ENCODE measurements at regions not wholly inside any gene's neighbourhood (a gene's known extent, or its start where the extent isn't known, plus 50 kb on each side); places are given as distances from the start of the nearest gene placed in this dataset.

DNA sequence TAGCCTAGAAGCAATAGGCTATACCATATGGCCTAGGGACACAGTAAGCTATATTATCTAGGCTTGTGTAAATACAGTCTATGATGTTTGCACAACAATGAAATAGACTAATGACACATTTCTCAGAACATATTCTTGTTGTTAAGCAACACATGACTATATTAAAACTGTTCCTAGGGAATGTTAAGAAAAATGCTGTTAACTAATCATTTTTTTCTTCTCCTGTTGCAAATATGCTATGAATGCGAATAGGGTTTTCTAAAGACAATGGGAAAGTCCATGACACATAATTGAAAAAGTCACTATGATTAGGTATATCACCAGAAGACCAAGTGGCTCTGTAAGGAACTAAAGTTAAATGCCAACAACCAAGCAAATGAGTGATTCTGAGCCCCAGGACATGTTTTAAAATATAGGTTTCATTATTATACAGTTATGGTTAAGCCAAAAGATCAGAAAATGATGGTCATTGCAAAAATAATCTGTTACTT, 454.0 kb upstream of the SORCS1 start:
- DNase-seq (ENCODE audit: low read depth in 6 of 9, low spot score in 9 of 9) = no peak
- 87% methylated on average over 1 of the region's 1 CpG for WGBS

DNA sequence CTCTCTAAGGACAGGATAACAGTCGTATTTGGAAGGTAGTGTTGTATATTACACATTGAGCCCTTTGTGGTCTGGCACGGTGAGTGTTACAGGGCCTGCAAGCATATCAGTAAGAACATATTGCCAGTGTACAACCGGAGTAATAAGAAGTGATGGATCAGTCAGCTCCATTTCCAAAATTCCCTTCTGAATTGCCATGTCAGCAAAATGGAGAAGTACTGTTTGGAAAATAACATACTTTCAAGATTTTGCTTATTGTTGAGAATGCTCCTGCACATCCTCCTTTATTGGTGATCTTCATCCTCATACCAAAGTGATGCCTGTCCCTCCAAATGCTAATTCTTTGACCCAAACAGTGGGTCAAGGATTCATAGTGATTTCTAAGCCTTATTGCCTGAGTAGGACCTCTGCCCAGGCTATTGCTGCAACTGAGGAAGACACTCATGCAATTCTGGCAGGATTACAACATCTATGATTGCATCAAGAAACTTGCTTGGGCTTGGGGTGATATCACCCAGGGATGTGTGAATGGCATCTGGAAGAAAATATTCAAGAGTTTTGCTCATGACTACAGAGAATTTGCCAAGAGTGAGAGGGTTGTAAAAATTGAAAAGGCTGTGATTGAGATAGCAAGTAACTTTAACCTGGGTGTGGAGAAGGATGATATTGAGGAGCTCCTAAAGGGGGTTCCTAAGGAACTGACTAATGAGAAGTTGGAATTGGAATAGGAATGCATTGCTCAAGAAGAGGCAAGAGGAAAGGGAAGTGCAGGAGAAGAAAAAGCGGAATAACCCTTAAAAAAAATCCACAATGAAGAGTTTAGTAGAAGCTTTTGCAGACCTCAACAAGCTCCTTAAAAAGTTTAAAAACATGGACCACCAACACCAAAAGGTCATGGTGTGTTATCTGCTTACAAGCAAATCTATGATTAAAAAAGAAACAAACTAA, 452.2 kb upstream of the SORCS1 start:
- Histone ChIP-seq H3K27ac (ENCODE audit: low read depth in 1 of 2, low read length in 1 of 2) (no peak overlapping the region), H3K4me3 (ENCODE audit: low read length in 2 of 2) (no peak overlapping the region), H3K9me3 (ENCODE audit: control insufficient read depth in 2 of 2, insufficient read depth in 1 of 2, low read length in 1 of 2) (no peaks in the 10 kb centered on the region), H3K27me3 (ENCODE audit: control insufficient read depth in 2 of 2, insufficient read depth in 1 of 2, low read length in 1 of 2) (no peaks in the 10 kb centered on the region), H3K4me1 (ENCODE audit: control insufficient read depth in 2 of 2, insufficient read depth in 2 of 2, low read length in 2 of 2) (no peaks in the 10 kb centered on the region), H3K36me3 (ENCODE audit: control insufficient read depth in 2 of 2, insufficient read depth in 2 of 2, low read length in 1 of 2) (no peaks in the 10 kb centered on the region)
- WGBS = 94% methylated on average over 4 of the region's 4 CpGs
- no peak for DNase-seq (ENCODE audit: low read depth in 6 of 9, low spot score in 9 of 9)

More for the DNA sequence above, 454.0 kb upstream of the SORCS1 start:
- Histone ChIP-seq H3K27ac (ENCODE audit: low read depth in 1 of 2, low read length in 1 of 2) (no peak overlapping the region), H3K27me3 (ENCODE audit: control insufficient read depth in 2 of 2, insufficient read depth in 1 of 2, low read length in 1 of 2) (no peaks in the 10 kb centered on the region), H3K4me3 (ENCODE audit: low read length in 2 of 2) (no peak overlapping the region), H3K9me3 (ENCODE audit: control insufficient read depth in 2 of 2, insufficient read depth in 1 of 2, low read length in 1 of 2) (no peaks in the 10 kb centered on the region), H3K36me3 (ENCODE audit: control insufficient read depth in 2 of 2, insufficient read depth in 2 of 2, low read length in 1 of 2) (no peaks in the 10 kb centered on the region), H3K4me1 (ENCODE audit: control insufficient read depth in 2 of 2, insufficient read depth in 2 of 2, low read length in 2 of 2) (no peaks in the 10 kb centered on the region)

DNA sequence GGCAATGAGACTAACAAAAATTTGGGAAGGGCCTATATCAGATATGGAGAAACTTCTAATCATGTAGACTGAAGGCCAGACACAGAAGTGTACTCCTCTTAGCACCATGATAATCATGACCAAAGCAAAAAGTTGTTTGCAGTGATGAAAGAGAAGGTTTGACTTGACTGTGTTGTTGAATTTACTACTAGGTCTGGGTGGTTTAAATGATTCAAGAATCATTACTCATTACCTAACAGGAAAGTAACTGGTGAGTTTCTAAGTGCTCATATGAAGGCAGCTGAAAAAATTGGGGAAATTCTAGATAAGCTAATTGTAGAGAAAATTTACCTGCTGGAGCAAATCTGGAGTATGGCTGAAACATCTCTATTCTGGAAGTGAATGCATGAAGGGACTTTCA, 451.5 kb upstream of the SORCS1 start:
- no peaks in the 10 kb centered on the region for H3K27me3 ChIP-seq (ENCODE audit: control insufficient read depth in 2 of 2, insufficient read depth in 1 of 2, low read length in 1 of 2)
- no peaks in the 10 kb centered on the region for H3K36me3 ChIP-seq (ENCODE audit: control insufficient read depth in 2 of 2, insufficient read depth in 2 of 2, low read length in 1 of 2)
- H3K4me1 ChIP-seq (ENCODE audit: control insufficient read depth in 2 of 2, insufficient read depth in 2 of 2, low read length in 2 of 2) = no peaks in the 10 kb centered on the region
- no peak overlapping the region for H3K4me3 ChIP-seq (ENCODE audit: low read length in 2 of 2)
- DNase-seq (ENCODE audit: low read depth in 6 of 9, low spot score in 9 of 9) = no peak
- no peaks in the 10 kb centered on the region for H3K9me3 ChIP-seq (ENCODE audit: control insufficient read depth in 2 of 2, insufficient read depth in 1 of 2, low read length in 1 of 2)
- H3K27ac ChIP-seq (ENCODE audit: low read depth in 1 of 2, low read length in 1 of 2) = no peak overlapping the region

DNA sequence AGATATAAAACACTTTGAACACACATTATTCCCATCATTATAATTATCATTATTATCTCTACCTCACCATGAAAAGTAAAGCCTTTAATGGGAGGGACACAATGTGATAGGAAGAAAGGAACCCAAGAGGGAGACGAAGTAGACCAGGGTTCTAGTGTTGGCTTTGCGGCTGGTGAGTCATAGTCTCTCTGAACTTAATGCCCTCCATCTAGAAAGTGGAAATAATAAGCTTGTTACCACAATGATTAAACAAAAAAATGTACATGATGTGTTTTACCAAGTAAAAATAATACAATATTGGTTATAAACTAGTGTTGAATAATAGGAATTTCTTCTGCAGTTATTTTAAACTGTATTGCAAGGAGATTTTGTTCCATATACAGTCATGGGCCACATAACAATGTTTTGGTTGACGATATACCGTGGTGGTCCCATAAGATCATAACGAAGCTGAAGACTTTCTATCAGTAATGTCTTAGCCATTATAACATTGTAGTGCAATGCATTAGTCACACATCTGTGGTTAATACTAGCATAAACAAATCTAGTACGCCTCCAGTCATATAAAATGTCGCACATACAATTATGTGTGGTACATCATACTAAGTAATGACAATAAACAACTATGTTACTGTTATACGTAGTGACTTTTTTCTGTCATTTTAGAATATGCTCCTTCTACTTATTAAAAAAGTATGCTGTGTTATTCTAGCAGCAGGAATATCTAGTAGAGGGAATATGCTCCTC, 450.6 kb upstream of the SORCS1 start:
- DNase-seq (ENCODE audit: low read depth in 6 of 9, low spot score in 9 of 9) = no peak
- Histone ChIP-seq H3K4me1 (ENCODE audit: control insufficient read depth in 2 of 2, insufficient read depth in 2 of 2, low read length in 2 of 2) (no peaks in the 10 kb centered on the region), H3K36me3 (ENCODE audit: control insufficient read depth in 2 of 2, insufficient read depth in 2 of 2, low read length in 1 of 2) (no peaks in the 10 kb centered on the region), H3K27ac (ENCODE audit: low read depth in 1 of 2, low read length in 1 of 2) (no peak overlapping the region), H3K27me3 (ENCODE audit: control insufficient read depth in 2 of 2, insufficient read depth in 1 of 2, low read length in 1 of 2) (no peaks in the 10 kb centered on the region), H3K4me3 (ENCODE audit: low read length in 2 of 2) (no peak overlapping the region), H3K9me3 (ENCODE audit: control insufficient read depth in 2 of 2, insufficient read depth in 1 of 2, low read length in 1 of 2) (no peaks in the 10 kb centered on the region)
- WGBS = 93% methylated on average over 8 of the region's 8 CpGs

DNA sequence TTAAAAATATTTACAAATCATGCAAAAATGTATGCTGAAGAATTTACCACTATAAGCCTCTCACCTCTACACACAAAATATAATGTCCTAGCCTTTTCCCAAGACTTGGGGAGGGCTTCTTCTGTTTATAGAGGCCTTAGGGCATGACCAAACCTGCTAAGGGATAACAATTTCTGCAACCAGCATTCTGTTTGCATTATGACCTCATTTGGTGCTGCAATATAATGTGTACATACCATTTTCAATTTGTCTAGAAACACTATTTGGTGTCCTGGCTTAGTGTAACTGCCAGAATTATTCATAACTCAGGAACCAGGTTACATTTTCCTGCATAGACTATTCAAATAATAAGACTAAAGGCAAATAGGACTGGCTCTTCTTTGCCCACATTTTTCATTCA, 446.6 kb upstream of the SORCS1 start:
- Histone ChIP-seq H3K36me3 (ENCODE audit: control insufficient read depth in 2 of 2, insufficient read depth in 2 of 2, low read length in 1 of 2) (no peaks in the 10 kb centered on the region), H3K9me3 (ENCODE audit: control insufficient read depth in 2 of 2, insufficient read depth in 1 of 2, low read length in 1 of 2) (no peaks in the 10 kb centered on the region), H3K27ac (ENCODE audit: low read depth in 1 of 2, low read length in 1 of 2) (no peak overlapping the region), H3K27me3 (ENCODE audit: control insufficient read depth in 2 of 2, insufficient read depth in 1 of 2, low read length in 1 of 2) (no peaks in the 10 kb centered on the region), H3K4me1 (ENCODE audit: control insufficient read depth in 2 of 2, insufficient read depth in 2 of 2, low read length in 2 of 2) (no peaks in the 10 kb centered on the region), H3K4me3 (ENCODE audit: low read length in 2 of 2) (no peak overlapping the region)
- DNase-seq (ENCODE audit: low read depth in 6 of 9, low spot score in 9 of 9) = no peak

DNA sequence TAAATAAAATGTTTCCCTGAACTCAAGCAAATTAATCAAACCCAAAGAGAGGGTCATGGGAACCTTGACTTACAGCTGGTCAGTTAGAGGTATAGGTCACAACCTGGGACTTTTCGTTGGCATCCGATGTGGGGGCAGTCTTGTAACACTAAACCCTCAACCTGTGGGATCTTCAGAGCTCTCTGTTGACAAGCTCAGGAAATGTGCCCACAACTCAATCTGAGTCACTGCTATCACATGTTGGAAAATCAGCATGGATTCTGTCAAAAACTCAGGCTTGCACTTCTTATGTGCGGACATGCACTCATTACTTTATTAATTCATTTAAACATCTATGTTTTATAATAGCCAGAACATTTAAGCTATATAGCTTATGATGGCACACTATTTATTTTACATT, 424.6 kb upstream of the SORCS1 start:
- H3K4me3 ChIP-seq (ENCODE audit: low read length in 2 of 2) = no peak overlapping the region
- H3K27me3 ChIP-seq (ENCODE audit: control insufficient read depth in 2 of 2, insufficient read depth in 1 of 2, low read length in 1 of 2) = no peaks in the 10 kb centered on the region
- no peak overlapping the region for H3K27ac ChIP-seq (ENCODE audit: low read depth in 1 of 2, low read length in 1 of 2)
- no peak for DNase-seq (ENCODE audit: low read depth in 6 of 9, low spot score in 9 of 9)
- H3K9me3 ChIP-seq (ENCODE audit: control insufficient read depth in 2 of 2, insufficient read depth in 1 of 2, low read length in 1 of 2) = no peaks in the 10 kb centered on the region
- WGBS = 94% methylated on average over 3 of the region's 3 CpGs
- H3K36me3 ChIP-seq (ENCODE audit: control insufficient read depth in 2 of 2, insufficient read depth in 2 of 2, low read length in 1 of 2) = no peaks in the 10 kb centered on the region
- H3K4me1 ChIP-seq (ENCODE audit: control insufficient read depth in 2 of 2, insufficient read depth in 2 of 2, low read length in 2 of 2) = no peaks in the 10 kb centered on the region

DNA sequence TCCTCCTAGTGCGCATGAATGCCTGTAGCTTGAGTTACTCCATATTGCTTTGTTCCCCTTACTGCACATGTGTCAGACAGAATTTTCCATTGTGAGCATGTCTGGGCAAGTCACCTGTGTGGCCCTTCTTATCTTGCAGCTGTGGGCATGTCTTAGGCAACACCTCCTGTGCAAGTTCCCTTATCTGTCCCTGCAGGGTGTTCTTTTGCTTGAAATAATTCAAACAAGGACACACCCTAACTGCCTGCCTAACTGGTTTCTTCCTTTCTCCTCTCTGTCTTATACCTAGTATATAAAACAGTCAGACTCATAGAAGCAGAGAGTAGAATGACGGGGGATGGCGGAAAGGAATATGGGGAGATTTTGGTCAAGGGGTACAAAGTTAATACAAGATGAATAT, 421.1 kb upstream of the SORCS1 start:
- DNase-seq (ENCODE audit: low read depth in 6 of 9, low spot score in 9 of 9) = no peak

DNA sequence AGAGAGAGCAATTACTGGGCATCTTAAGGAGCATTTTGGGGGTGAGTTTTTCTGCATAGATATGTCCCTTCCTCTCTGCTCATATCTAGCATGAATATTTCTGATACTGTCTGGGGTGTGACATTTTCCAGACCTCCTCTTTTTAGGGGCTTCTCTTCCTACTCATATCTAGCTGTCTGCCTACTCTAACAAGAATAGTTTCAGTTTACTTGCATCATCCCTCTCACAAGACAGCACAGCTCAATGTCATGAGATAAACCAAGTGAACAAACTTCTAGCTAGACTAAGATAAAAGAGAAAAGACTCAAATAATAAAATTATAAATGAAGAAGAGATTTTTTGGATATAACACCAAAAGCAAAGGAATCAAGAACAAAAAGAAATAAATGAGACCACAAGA, 419.5 kb upstream of the SORCS1 start:
- no peak overlapping the region for H3K4me3 ChIP-seq (ENCODE audit: low read length in 2 of 2)
- no peak for DNase-seq (ENCODE audit: low read depth in 6 of 9, low spot score in 9 of 9)
- H3K27ac ChIP-seq (ENCODE audit: low read depth in 1 of 2, low read length in 1 of 2) = no peak overlapping the region
- H3K27me3 ChIP-seq (ENCODE audit: control insufficient read depth in 2 of 2, insufficient read depth in 1 of 2, low read length in 1 of 2) = no peaks in the 10 kb centered on the region
- H3K4me1 ChIP-seq (ENCODE audit: control insufficient read depth in 2 of 2, insufficient read depth in 2 of 2, low read length in 2 of 2) = no peaks in the 10 kb centered on the region
- H3K9me3 ChIP-seq (ENCODE audit: control insufficient read depth in 2 of 2, insufficient read depth in 1 of 2, low read length in 1 of 2) = no peaks in the 10 kb centered on the region
- no peaks in the 10 kb centered on the region for H3K36me3 ChIP-seq (ENCODE audit: control insufficient read depth in 2 of 2, insufficient read depth in 2 of 2, low read length in 1 of 2)

More for the DNA sequence above, 421.1 kb upstream of the SORCS1 start:
- Histone ChIP-seq H3K4me3 (ENCODE audit: low read length in 2 of 2) (no peak overlapping the region), H3K36me3 (ENCODE audit: control insufficient read depth in 2 of 2, insufficient read depth in 2 of 2, low read length in 1 of 2) (no peaks in the 10 kb centered on the region), H3K27me3 (ENCODE audit: control insufficient read depth in 2 of 2, insufficient read depth in 1 of 2, low read length in 1 of 2) (no peaks in the 10 kb centered on the region), H3K9me3 (ENCODE audit: control insufficient read depth in 2 of 2, insufficient read depth in 1 of 2, low read length in 1 of 2) (no peaks in the 10 kb centered on the region), H3K4me1 (ENCODE audit: control insufficient read depth in 2 of 2, insufficient read depth in 2 of 2, low read length in 2 of 2) (no peaks in the 10 kb centered on the region), H3K27ac (ENCODE audit: low read depth in 1 of 2, low read length in 1 of 2) (no peak overlapping the region)
- 96% methylated on average over 3 of the region's 3 CpGs for WGBS

DNA sequence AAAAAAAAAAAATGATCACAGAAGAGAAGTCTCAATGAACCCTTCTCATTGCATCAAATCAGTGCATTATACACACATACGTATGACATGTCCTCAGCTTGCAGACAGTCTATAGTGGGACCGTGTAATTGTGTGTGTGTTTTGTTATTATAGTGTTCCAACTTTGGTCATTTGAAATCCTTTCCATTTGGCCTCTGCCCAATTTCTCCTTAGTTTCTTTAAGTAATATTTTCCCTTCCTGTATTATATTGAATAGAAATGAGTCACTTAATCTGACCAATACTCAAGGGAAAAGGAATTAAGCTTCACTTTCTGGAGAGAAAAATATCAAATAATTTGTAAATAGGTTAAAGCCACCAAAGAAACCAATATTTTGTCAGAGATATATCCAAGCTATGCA, 415.5 kb upstream of the SORCS1 start:
- H3K27ac ChIP-seq (ENCODE audit: low read depth in 1 of 2, low read length in 1 of 2) = no peak overlapping the region
- H3K4me1 ChIP-seq (ENCODE audit: control insufficient read depth in 2 of 2, insufficient read depth in 2 of 2, low read length in 2 of 2) = no peaks in the 10 kb centered on the region
- H3K36me3 ChIP-seq (ENCODE audit: control insufficient read depth in 2 of 2, insufficient read depth in 2 of 2, low read length in 1 of 2) = no peaks in the 10 kb centered on the region
- DNase-seq (ENCODE audit: low read depth in 6 of 9, low spot score in 9 of 9) = no peak
- H3K9me3 ChIP-seq (ENCODE audit: control insufficient read depth in 2 of 2, insufficient read depth in 1 of 2, low read length in 1 of 2) = no peaks in the 10 kb centered on the region
- WGBS = 67% methylated on average over 2 of the region's 2 CpGs
- no peak overlapping the region for H3K4me3 ChIP-seq (ENCODE audit: low read length in 2 of 2)
- no peaks in the 10 kb centered on the region for H3K27me3 ChIP-seq (ENCODE audit: control insufficient read depth in 2 of 2, insufficient read depth in 1 of 2, low read length in 1 of 2)
